B cell (primary cell): ENCODE measurements at regions not wholly inside any gene's neighbourhood (a gene's known extent, or its start where the extent isn't known, plus 50 kb on each side); places are given as distances from the start of the nearest gene placed in this dataset.

ENCODE experiments used
- EZH2 ChIP-seq: IDR thresholded peaks from 2 replicates; pipeline ENCODE4 v1.6.1; 2012; ENCODE audit warnings: borderline replicate concordance, low read depth, mild to moderate bottlenecking, moderate library complexity, low read length; ENCODE audit not compliant: insufficient read depth, poor library complexity, severe bottlenecking
- TF ChIP-seq, protein P1 (sequence below): fragments of 200-600 bp; IDR thresholded peaks from one replicate; pipeline ENCODE4 v1.8.0; 2022; ENCODE audit warnings: antibody characterized with exemption, mild to moderate bottlenecking

- TF ChIP-seq, protein P1, sequence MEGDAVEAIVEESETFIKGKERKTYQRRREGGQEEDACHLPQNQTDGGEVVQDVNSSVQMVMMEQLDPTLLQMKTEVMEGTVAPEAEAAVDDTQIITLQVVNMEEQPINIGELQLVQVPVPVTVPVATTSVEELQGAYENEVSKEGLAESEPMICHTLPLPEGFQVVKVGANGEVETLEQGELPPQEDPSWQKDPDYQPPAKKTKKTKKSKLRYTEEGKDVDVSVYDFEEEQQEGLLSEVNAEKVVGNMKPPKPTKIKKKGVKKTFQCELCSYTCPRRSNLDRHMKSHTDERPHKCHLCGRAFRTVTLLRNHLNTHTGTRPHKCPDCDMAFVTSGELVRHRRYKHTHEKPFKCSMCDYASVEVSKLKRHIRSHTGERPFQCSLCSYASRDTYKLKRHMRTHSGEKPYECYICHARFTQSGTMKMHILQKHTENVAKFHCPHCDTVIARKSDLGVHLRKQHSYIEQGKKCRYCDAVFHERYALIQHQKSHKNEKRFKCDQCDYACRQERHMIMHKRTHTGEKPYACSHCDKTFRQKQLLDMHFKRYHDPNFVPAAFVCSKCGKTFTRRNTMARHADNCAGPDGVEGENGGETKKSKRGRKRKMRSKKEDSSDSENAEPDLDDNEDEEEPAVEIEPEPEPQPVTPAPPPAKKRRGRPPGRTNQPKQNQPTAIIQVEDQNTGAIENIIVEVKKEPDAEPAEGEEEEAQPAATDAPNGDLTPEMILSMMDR: no peak
- no peak for TF ChIP-seq EZH2
Measured at GRCh38 chr16:59688006-59688405, 953.9 kb upstream of the GOT2 start.
